HG03521 (cell line): ENCODE measurements at regions not wholly inside any gene's neighbourhood (a gene's known extent, or its start where the extent isn't known, plus 50 kb on each side); places are given as distances from the start of the nearest gene placed in this dataset.
"Not testable (repeated sequence)": the region's sequence is repeated elsewhere in the genome, so short reads cannot be mapped to it uniquely, and the experiment has no call there.

Source experiments
- ATAC-seq: cut with Tn5 transposase; IDR thresholded peaks from one replicate; pipeline ENCODE4 v1.9.1; 2021; ENCODE audit warnings: mild to moderate bottlenecking, moderate library complexity; ENCODE audit not compliant: unreplicated experiment

- no peak for ATAC-seq
These were observed 152.6 kb upstream of the MSX2 start for GRCh38 chr5:174571662-174572397.

GRCh38 chr5:174572591-174572990 is 151.8 kb upstream of the MSX2 start:
- ATAC-seq, result no peak

- no peak for ATAC-seq
These were observed 151.0 kb upstream of the MSX2 start for GRCh38 chr5:174573221-174573994.

- ATAC-seq, result no peak
These were observed 149.3 kb upstream of the MSX2 start for GRCh38 chr5:174575043-174575442.

GRCh38 chr5:174576042-174576441 is 148.3 kb upstream of the MSX2 start:
- no peak for ATAC-seq

- no peak for ATAC-seq
These were observed 142.9 kb upstream of the MSX2 start for GRCh38 chr5:174581479-174581878.

GRCh38 chr5:174581894-174582293 is 142.5 kb upstream of the MSX2 start:
- ATAC-seq, result no peak

- ATAC-seq, result no peak
These were observed 141.3 kb upstream of the MSX2 start for GRCh38 chr5:174583071-174583470.

GRCh38 chr5:174585472-174585871 is 138.9 kb upstream of the MSX2 start:
- ATAC-seq, result no peak

GRCh38 chr5:174586163-174586562 is 138.2 kb upstream of the MSX2 start:
- not testable (repeated sequence) for ATAC-seq

- ATAC-seq, result no peak
These were observed 135.4 kb upstream of the MSX2 start for GRCh38 chr5:174589011-174589410.

- no peak for ATAC-seq
These were observed 134.8 kb upstream of the MSX2 start for GRCh38 chr5:174589599-174589998.

- no peak for ATAC-seq
These were observed 133.6 kb upstream of the MSX2 start for GRCh38 chr5:174590820-174591219.

- no peak for ATAC-seq
These were observed 128.0 kb upstream of the MSX2 start for GRCh38 chr5:174596429-174596828.

GRCh38 chr5:174599992-174600391 is 124.4 kb upstream of the MSX2 start:
- no peak for ATAC-seq

- no peak for ATAC-seq
These were observed 122.4 kb upstream of the MSX2 start for GRCh38 chr5:174601946-174602345.

GRCh38 chr5:174606153-174606552 is 118.2 kb upstream of the MSX2 start:
- ATAC-seq, result no peak

- ATAC-seq, result no peak
These were observed 117.7 kb upstream of the MSX2 start for GRCh38 chr5:174606646-174607045.

GRCh38 chr5:174607205-174607604 is 117.2 kb upstream of the MSX2 start:
- no peak for ATAC-seq

- ATAC-seq, result no peak
These were observed 116.5 kb upstream of the MSX2 start for GRCh38 chr5:174607916-174608315.

GRCh38 chr5:174608631-174609097 is 115.7 kb upstream of the MSX2 start:
- ATAC-seq, result no peak

- ATAC-seq, result no peak
These were observed 115.3 kb upstream of the MSX2 start for GRCh38 chr5:174609116-174609515.
